ENCODE measurements at regions not wholly inside any gene's neighbourhood (a gene's known extent, or its start where the extent isn't known, plus 50 kb on each side); places are given as distances from the start of the nearest gene placed in this dataset.

DNA sequence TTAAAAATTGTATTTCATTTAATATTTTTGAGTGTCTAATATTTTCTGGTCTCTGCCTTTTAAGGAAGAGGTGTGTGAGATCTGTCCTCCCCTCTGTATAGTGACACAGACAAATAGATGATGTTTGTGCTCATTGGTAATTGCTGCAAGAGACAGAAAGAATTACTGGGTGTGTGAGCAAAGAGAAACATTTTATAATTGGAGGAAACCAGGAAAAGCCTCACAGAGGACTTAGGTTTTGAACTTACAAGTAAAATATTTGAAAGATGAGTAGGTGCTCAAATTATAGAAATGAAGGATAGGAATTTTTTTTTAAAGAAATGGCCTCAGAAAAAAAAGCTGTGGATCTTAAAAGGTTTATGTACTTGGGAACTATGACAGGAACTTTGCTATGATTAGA lies 149.8 kb downstream of the SPCS3 start:
- Histone ChIP-seq H3K4me1 (ENCODE audit: insufficient read depth, low read length) (no peaks in the 10 kb centered on the region), H3K36me3 (ENCODE audit: insufficient read depth, low read length) (no peaks in the 10 kb centered on the region), H4K20me1 (ENCODE audit: insufficient read depth, low read length) (no peaks in the 10 kb centered on the region), H3K27me3 (ENCODE audit: insufficient read depth, low read length) (no peaks in the 10 kb centered on the region), H3K4me2 (ENCODE audit: low read length) (no peak overlapping the region), H3K9ac (ENCODE audit: low read length) (no peak overlapping the region), H3K9me3 (ENCODE audit: insufficient read depth, low read depth, low read length) (no peaks in the 10 kb centered on the region), H3K27ac (ENCODE audit: low read depth, low read length) (no peak overlapping the region), H3K4me3 (ENCODE audit: insufficient read depth, low read depth, low read length) (no peak overlapping the region), H3K79me2 (ENCODE audit: insufficient read depth, low read length) (no peaks in the 10 kb centered on the region), H2AFZ (ENCODE audit: low read depth, low read length) (no peak overlapping the region)
- Mint-ChIP-seq H3K27ac (ENCODE audit: unreplicated experiment) (no peak overlapping the region), H3K36me3 (ENCODE audit: low read depth, unreplicated experiment) (no peaks in the 10 kb centered on the region), H3K4me3 (ENCODE audit: unreplicated experiment) (no peak overlapping the region), H3K9me3 (ENCODE audit: unreplicated experiment) (peaks cover 4% of the 10 kb centered on the region), H3K4me1 (ENCODE audit: low read depth, unreplicated experiment) (peaks cover 2% of the 10 kb centered on the region), H3K27me3 (ENCODE audit: low read depth, unreplicated experiment) (no peaks in the 10 kb centered on the region)
- FAIRE-seq (no peak), DNase-seq (ENCODE audit: low read depth) (no peak)
- TF ChIP-seq CTCF (IDR thresholded peaks at IDR 0.05; ENCODE audit: insufficient read depth, low read depth, low read length) (no peak), EZH2 (IDR thresholded peaks at IDR 0.05; ENCODE audit: insufficient read depth, low read length) (no peak)

DNA sequence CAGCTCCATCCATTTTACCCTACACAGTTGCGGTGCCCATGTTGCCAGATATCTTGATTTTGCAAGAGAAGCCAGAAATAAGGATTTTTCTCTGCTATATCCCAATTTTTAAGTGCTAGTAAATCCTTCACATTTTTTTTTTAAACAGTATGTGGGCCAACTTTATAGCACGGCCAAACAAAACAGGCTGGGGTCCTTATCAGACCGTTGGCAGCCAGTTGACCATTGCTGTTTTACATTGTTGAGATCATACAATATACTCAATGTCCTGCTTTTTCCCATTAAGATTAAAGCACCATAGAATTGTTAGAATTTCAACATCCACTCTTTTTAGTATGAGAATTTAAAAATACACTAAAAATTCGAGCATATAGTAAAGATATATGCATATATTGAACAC lies 150.9 kb downstream of the SPCS3 start:
- Histone ChIP-seq H3K36me3 (ENCODE audit: insufficient read depth, low read length) (no peaks in the 10 kb centered on the region), H4K20me1 (ENCODE audit: insufficient read depth, low read length) (no peaks in the 10 kb centered on the region), H3K4me1 (ENCODE audit: insufficient read depth, low read length) (no peaks in the 10 kb centered on the region), H3K27me3 (ENCODE audit: insufficient read depth, low read length) (no peaks in the 10 kb centered on the region), H3K4me3 (ENCODE audit: insufficient read depth, low read depth, low read length) (no peak overlapping the region), H3K27ac (ENCODE audit: low read depth, low read length) (no peak overlapping the region), H2AFZ (ENCODE audit: low read depth, low read length) (no peak overlapping the region), H3K9me3 (ENCODE audit: insufficient read depth, low read depth, low read length) (no peaks in the 10 kb centered on the region), H3K9ac (ENCODE audit: low read length) (no peak overlapping the region), H3K4me2 (ENCODE audit: low read length) (no peak overlapping the region), H3K79me2 (ENCODE audit: insufficient read depth, low read length) (no peaks in the 10 kb centered on the region)
- peaks cover 13% of the 10 kb centered on the region for H3K9me3 Mint-ChIP-seq (ENCODE audit: unreplicated experiment)
- no peaks in the 10 kb centered on the region for H3K27me3 Mint-ChIP-seq (ENCODE audit: low read depth, unreplicated experiment)
- no peak for FAIRE-seq
- TF ChIP-seq EZH2 (IDR thresholded peaks at IDR 0.05; ENCODE audit: insufficient read depth, low read length) (no peak), CTCF (IDR thresholded peaks at IDR 0.05; ENCODE audit: insufficient read depth, low read depth, low read length) (no peak)
- no peak overlapping the region for H3K4me3 Mint-ChIP-seq (ENCODE audit: unreplicated experiment)
- no peak overlapping the region for H3K27ac Mint-ChIP-seq (ENCODE audit: unreplicated experiment)
- H3K36me3 Mint-ChIP-seq (ENCODE audit: low read depth, unreplicated experiment), result no peaks in the 10 kb centered on the region
- no peak for DNase-seq (ENCODE audit: low read depth)
- H3K4me1 Mint-ChIP-seq (ENCODE audit: low read depth, unreplicated experiment), result peaks cover 9% of the 10 kb centered on the region

DNA sequence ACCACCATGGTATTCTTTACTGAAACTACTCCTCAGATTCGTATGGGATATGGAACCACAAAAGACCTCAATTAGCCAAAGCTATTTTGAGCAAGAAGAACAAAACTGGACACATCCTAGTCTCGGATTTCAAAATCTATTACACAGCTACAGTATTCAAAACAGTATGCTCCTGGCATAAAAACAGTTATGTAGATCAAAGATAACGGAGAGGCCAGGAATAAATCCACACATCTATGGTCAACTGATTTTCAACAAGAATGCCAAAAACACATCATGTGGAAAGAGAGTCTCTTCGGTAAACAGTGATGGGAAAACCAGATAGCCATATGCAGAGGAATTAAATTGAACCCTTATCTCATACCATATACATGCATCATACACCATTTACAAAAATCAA lies 155.3 kb downstream of the SPCS3 start:
- Mint-ChIP-seq H3K4me3 (ENCODE audit: unreplicated experiment) (no peak overlapping the region), H3K27me3 (ENCODE audit: low read depth, unreplicated experiment) (no peaks in the 10 kb centered on the region), H3K4me1 (ENCODE audit: low read depth, unreplicated experiment) (peaks cover 9% of the 10 kb centered on the region), H3K36me3 (ENCODE audit: low read depth, unreplicated experiment) (no peaks in the 10 kb centered on the region), H3K27ac (ENCODE audit: unreplicated experiment) (no peak overlapping the region), H3K9me3 (ENCODE audit: unreplicated experiment) (peaks cover 21% of the 10 kb centered on the region)
- no peak overlapping the region for H3K4me2 ChIP-seq (ENCODE audit: low read length)
- no peaks in the 10 kb centered on the region for H3K27me3 ChIP-seq (ENCODE audit: insufficient read depth, low read length)
- FAIRE-seq, result peak; percentile 56
- H3K79me2 ChIP-seq (ENCODE audit: insufficient read depth, low read length), result no peaks in the 10 kb centered on the region
- no peaks in the 10 kb centered on the region for H4K20me1 ChIP-seq (ENCODE audit: insufficient read depth, low read length)
- H3K27ac ChIP-seq (ENCODE audit: low read depth, low read length), result no peak overlapping the region
- DNase-seq (ENCODE audit: low read depth), result peak; percentile 29
- H3K9me3 ChIP-seq (ENCODE audit: insufficient read depth, low read depth, low read length), result no peaks in the 10 kb centered on the region
- H3K9ac ChIP-seq (ENCODE audit: low read length), result no peak overlapping the region
- TF ChIP-seq EZH2 (IDR thresholded peaks at IDR 0.05; ENCODE audit: insufficient read depth, low read length), result no peak
- TF ChIP-seq CTCF (IDR thresholded peaks at IDR 0.05; ENCODE audit: insufficient read depth, low read depth, low read length), result no peak
- no peak overlapping the region for H3K4me3 ChIP-seq (ENCODE audit: insufficient read depth, low read depth, low read length)
- H2AFZ ChIP-seq (ENCODE audit: low read depth, low read length), result no peak overlapping the region
- H3K36me3 ChIP-seq (ENCODE audit: insufficient read depth, low read length), result no peaks in the 10 kb centered on the region
- no peaks in the 10 kb centered on the region for H3K4me1 ChIP-seq (ENCODE audit: insufficient read depth, low read length)

Measured in astrocyte (in vitro differentiated cells and primary cell).